GM23338 (cell line): ENCODE measurements at regions not wholly inside any gene's neighbourhood (a gene's known extent, or its start where the extent isn't known, plus 50 kb on each side); places are given as distances from the start of the nearest gene placed in this dataset.

Source experiments
- ATAC-seq: fragments of 200-7000 bp; cut with Tn5 transposase; 3 replicates; pipeline ENCODE4 v1.9.1; 2020
- DNase-seq: peaks from one replicate; pipeline ENCODE4 v3.0.0-alpha.2; 2015; ENCODE audit warnings: low spot score
- H2AFZ ChIP-seq: fragments of 200-600 bp; sonication (generic); 2 replicates; pipeline ENCODE4 v1.8.0; 2016; ENCODE audit warnings: antibody characterized with exemption, mild to moderate bottlenecking, moderate library complexity
- H3F3A ChIP-seq: fragments of 200-600 bp; sonication (generic); replicated peaks from 2 replicates; pipeline ENCODE4 v1.8.0; 2017; ENCODE audit warnings: antibody characterized with exemption, mixed run types, low read depth
- H3K27ac ChIP-seq: fragments of 200-600 bp; sonication (generic); 2 replicates; pipeline ENCODE4 v1.6.1; 2016; ENCODE audit warnings: low read depth
- H3K27me3 ChIP-seq: fragments of 200-600 bp; sonication (generic); 2 replicates; pipeline ENCODE4 v1.8.0; 2016; ENCODE audit warnings: mild to moderate bottlenecking, mixed run types, moderate library complexity; ENCODE audit not compliant: insufficient read depth
- H3K36me3 ChIP-seq: fragments of 200-600 bp; sonication (generic); 2 replicates; pipeline ENCODE4 v1.8.0; 2016; ENCODE audit warnings: mild to moderate bottlenecking; ENCODE audit not compliant: insufficient read depth
- H3K4me1 ChIP-seq: fragments of 200-600 bp; sonication (generic); 2 replicates; pipeline ENCODE4 v1.8.0; 2016; ENCODE audit warnings: mild to moderate bottlenecking, moderate library complexity; ENCODE audit not compliant: insufficient read depth
- H3K4me2 ChIP-seq: fragments of 200-600 bp; sonication (generic); 2 replicates; pipeline ENCODE4 v1.7.1; 2017; ENCODE audit warnings: mixed run types
- H3K4me3 ChIP-seq: fragments of 200-600 bp; sonication (generic); 2 replicates; pipeline ENCODE4 v1.6.1; 2016; ENCODE audit warnings: mixed run types
- H3K79me2 ChIP-seq: fragments of 200-600 bp; sonication (generic); replicated peaks from 2 replicates; pipeline ENCODE4 v1.8.0; 2017; ENCODE audit warnings: mild to moderate bottlenecking; ENCODE audit not compliant: insufficient read depth
- H3K9me2 ChIP-seq: fragments of 200-600 bp; sonication (generic); 2 replicates; pipeline ENCODE4 v1.8.0; 2017; ENCODE audit not compliant: insufficient read depth
- H4K20me1 ChIP-seq: fragments of 200-600 bp; sonication (generic); replicated peaks from 2 replicates; pipeline ENCODE4 v1.8.0; 2017; ENCODE audit warnings: mild to moderate bottlenecking; ENCODE audit not compliant: insufficient read depth
- H3K27ac Mint-ChIP-seq: 2 replicates; pipeline ENCODE4 v1.8.0; 2020; ENCODE audit warnings: inconsistent platforms, mild to moderate bottlenecking, moderate library complexity, mixed read lengths
- H3K27me3 Mint-ChIP-seq: 3 replicates; pipeline ENCODE4 v1.8.0; 2022; ENCODE audit warnings: low read depth, mild to moderate bottlenecking, moderate library complexity, mixed read lengths, inconsistent platforms; ENCODE audit not compliant: insufficient read depth, poor library complexity
- H3K36me3 Mint-ChIP-seq: 3 replicates; pipeline ENCODE4 v1.8.0; 2021; ENCODE audit warnings: low read depth, mild to moderate bottlenecking, inconsistent platforms, moderate library complexity, mixed read lengths
- H3K4me1 Mint-ChIP-seq: 3 replicates; pipeline ENCODE4 v1.8.0; 2020; ENCODE audit warnings: mild to moderate bottlenecking, inconsistent platforms, mixed read lengths
- H3K4me3 Mint-ChIP-seq: 3 replicates; pipeline ENCODE4 v1.8.0; 2021; ENCODE audit warnings: moderate library complexity, mild to moderate bottlenecking, inconsistent platforms, mixed read lengths
- H3K9me3 Mint-ChIP-seq: 3 replicates; pipeline ENCODE4 v1.8.0; 2020; ENCODE audit warnings: moderate library complexity, mild to moderate bottlenecking, inconsistent platforms, mixed read lengths
- CREB1 ChIP-seq: fragments of 250-450 bp; sonication (Bioruptor Pico); IDR thresholded peaks from 2 replicates; pipeline ENCODE4 v1.5.0; 2020; ENCODE audit warnings: low read depth, mild to moderate bottlenecking, moderate library complexity
- CTCF ChIP-seq, 2 experiments: fragments of 200-600 bp in 1 of 2; sonication (generic) in 1 of 2; conservative IDR thresholded peaks; 2 replicates each; pipeline versions ENCODE4 v1.5.1 to v1.6.1; 2016 to 2017; ENCODE audit warnings: antibody characterized with exemption in 2 of 2, low read depth in 2 of 2, mild to moderate bottlenecking in 2 of 2, moderate library complexity in 1 of 2
- ETS1 ChIP-seq: IDR thresholded peaks from 2 replicates; pipeline ENCODE4 v1.6.1; 2016; ENCODE audit warnings: antibody characterized with exemption
- EZH2 ChIP-seq: fragments of 200-600 bp; sonication (generic); IDR thresholded peaks from one replicate; pipeline ENCODE4 v1.8.0; 2017; ENCODE audit warnings: antibody characterized with exemption, mild to moderate bottlenecking, low read depth; ENCODE audit not compliant: unreplicated experiment
- EZH2phosphoT487 ChIP-seq: fragments of 200-600 bp; sonication (generic); IDR thresholded peaks from one replicate; pipeline ENCODE4 v1.8.1; 2018; ENCODE audit warnings: antibody characterized with exemption; ENCODE audit not compliant: unreplicated experiment
- JUNB ChIP-seq: IDR thresholded peaks from one replicate; pipeline ENCODE4 v1.6.1; 2016; ENCODE audit warnings: antibody characterized with exemption; ENCODE audit not compliant: unreplicated experiment
- NANOG ChIP-seq: IDR thresholded peaks from 2 replicates; pipeline ENCODE4 v1.6.1; 2016; ENCODE audit warnings: antibody characterized with exemption, borderline replicate concordance
- REST ChIP-seq: IDR thresholded peaks from one replicate; pipeline ENCODE4 v1.6.1; 2018; ENCODE audit warnings: antibody characterized with exemption; ENCODE audit not compliant: unreplicated experiment
- STAT1 ChIP-seq: IDR thresholded peaks from one replicate; pipeline ENCODE4 v1.6.1; 2016; ENCODE audit warnings: antibody characterized with exemption; ENCODE audit not compliant: unreplicated experiment
- ZNF114 ChIP-seq: fragments of 250-450 bp; sonication (Bioruptor Pico); IDR thresholded peaks from 2 replicates; pipeline ENCODE4 v1.5.0; 2020; ENCODE audit warnings: mild to moderate bottlenecking, moderate library complexity
- ZNF462 ChIP-seq: fragments of 250-450 bp; sonication (Bioruptor Pico); IDR thresholded peaks from 2 replicates; pipeline ENCODE4 v1.5.0; 2020; ENCODE audit warnings: mild to moderate bottlenecking, moderate library complexity

DNA sequence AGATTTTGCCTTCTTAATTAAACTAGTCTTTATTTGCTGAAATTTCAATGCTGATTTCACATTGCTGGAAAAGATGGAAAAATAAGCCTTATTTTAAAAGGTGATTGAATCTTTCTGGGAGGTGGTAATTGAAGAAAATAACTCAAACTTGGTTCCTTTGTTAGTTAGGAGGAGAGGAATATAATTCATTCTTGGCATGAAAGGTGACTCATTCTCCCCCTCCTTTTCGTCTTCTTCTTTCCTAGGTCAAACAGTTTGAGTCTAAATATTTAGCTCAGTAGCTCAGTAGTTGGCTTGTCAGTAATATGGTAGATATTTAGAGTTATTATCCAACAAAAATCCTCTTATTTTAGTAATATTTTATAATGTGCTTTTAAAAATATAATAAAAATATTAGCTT, 353.9 kb upstream of the MEF2C start:
- Mint-ChIP-seq H3K4me1 (no peaks in the 10 kb centered on the region), H3K27me3 (no peaks in the 10 kb centered on the region), H3K4me3 (no peak overlapping the region), H3K27ac (no peak overlapping the region), H3K36me3 (no peaks in the 10 kb centered on the region), H3K9me3 (no peaks in the 10 kb centered on the region)
- no peaks in the 10 kb centered on the region for H3K36me3 ChIP-seq
- DNase-seq (no peak), ATAC-seq (no peak)
- TF ChIP-seq STAT1 (no peak), ETS1 (no peak), ZNF114 (no peak), CREB1 (CRISPR knock-in tag) (no peak), JUNB (no peak), ZNF462 (no peak), REST (no peak), CTCF (conservative IDR thresholded peaks at IDR 0.05; ENCODE audit: low read depth in 2 of 2) (no peak), EZH2 (no peak), EZH2phosphoT487 (no peak), NANOG (no peak)
- H3K79me2 ChIP-seq: no peaks in the 10 kb centered on the region
- no peak overlapping the region for H3K4me2 ChIP-seq
- no peaks in the 10 kb centered on the region for H3F3A ChIP-seq
- no peak overlapping the region for H3K4me3 ChIP-seq
- H3K27ac ChIP-seq: no peak overlapping the region
- no peaks in the 10 kb centered on the region for H3K9me2 ChIP-seq
- no peaks in the 10 kb centered on the region for H3K4me1 ChIP-seq
- H3K27me3 ChIP-seq: no peaks in the 10 kb centered on the region
- H2AFZ ChIP-seq: no peak overlapping the region
- H4K20me1 ChIP-seq: no peaks in the 10 kb centered on the region
